IPS-NIHi7 (cell line): ENCODE measurements at regions not wholly inside any gene's neighbourhood (a gene's known extent, or its start where the extent isn't known, plus 50 kb on each side); places are given as distances from the start of the nearest gene placed in this dataset.
"Not testable (repeated sequence)": the region's sequence is repeated elsewhere in the genome, so short reads cannot be mapped to it uniquely, and the experiment has no call there.

ENCODE experiments used
- DNase-seq: peaks from one replicate; pipeline ENCODE4 v3.0.0; 2012; ENCODE audit warnings: mixed read lengths; ENCODE audit errors: extremely low spot score

DNA sequence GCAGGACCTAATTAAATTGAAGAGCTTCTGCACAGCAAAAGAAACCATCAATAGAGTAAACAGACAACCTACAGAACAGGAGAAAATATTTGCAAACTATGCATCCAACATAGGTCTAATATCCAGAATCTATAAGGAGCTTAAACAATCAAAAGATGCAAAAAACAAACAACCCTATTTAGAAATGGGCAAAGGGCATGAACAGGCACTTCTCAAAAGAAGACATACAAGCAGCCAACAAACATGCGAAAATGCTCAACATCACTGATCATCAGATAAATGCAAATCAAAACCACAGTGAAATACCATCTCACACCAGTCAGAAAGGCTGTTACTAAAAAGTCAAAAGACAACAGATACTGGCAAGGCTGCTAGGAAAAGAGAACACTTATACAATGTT, 189.2 kb downstream of the CYP26B1 start:
- not testable (repeated sequence) for DNase-seq

DNA sequence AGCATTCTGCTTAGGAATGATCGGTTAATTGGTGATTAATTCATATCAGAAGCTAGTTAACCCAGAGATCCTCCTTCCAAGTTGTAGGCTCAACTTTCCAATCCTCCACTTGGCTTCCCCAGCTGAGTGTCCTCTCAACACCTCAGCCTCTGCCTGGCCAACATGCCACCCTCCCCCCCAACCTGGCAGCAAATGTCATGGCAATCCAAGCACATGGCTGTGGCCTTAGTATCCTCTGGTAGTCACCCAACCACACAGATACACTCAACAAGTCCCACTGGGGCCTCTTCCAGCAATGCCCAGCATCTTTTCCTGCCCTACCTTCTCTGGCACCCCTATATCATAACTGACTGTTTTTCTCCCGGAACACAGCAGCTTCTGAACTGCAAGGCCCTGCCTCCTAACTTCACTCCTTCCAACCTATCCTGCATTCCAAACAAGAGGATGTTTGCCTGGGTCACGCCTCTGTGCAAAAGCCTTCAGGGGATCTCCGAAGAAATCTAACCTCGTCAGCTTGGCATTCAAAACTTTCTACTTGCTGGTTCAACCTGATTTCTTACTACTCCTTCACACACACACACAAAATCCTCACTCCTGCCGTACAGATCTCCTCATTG, 195.0 kb downstream of the CYP26B1 start:
- DNase-seq: peak; percentile 18

DNA sequence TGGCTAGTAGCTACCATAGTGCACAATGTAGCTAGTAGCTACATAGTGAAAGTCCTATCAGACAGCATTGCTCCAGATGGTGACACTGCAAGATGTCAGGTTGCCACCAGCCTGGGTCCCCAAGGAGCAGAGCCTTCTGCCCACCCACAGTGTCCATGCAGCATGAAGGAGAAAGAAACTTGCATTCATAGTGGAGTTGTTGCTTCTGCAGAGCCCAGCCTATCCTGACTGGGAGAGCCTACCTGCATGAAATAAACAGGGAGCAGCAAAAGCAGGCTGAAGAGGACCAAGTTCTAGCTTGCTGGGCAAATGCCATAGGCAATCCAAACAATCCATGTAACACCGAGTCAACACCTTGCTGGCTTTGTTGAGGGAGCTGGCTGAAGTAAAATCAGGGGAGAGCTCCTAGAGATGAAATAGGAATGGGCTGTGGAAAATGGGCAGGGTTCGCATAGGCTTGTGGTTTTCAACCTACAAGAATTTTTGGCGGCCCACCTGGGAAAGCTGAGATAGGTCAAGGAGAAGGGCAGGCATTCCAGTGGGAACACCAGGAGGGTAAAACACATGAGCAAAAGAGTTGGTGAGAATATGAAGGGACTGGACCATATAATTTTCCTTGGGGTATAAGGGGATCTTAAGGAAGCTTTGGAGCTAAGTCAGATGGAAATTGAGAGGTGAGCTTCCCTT, 195.8 kb downstream of the CYP26B1 start:
- DNase-seq: no peak

- no peak for DNase-seq
These were observed 196.6 kb downstream of the CYP26B1 start for GRCh38 chr2:71951083-71951468.

- peak; percentile 49 for DNase-seq
These were observed 197.2 kb downstream of the CYP26B1 start for GRCh38 chr2:71950256-71951082.

DNA sequence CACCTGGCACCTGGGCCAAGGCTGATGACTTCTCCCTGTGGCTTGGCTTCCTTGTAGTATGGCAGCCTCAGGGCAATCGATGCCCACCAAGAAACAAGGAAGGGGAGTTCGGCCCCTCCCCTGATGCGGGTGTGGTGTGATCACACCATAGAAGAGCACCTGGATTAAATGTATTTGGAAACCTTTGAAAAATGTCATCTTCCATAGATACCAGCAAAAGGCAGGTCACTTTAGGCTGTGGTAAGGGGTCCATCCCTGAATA, 198.2 kb downstream of the CYP26B1 start:
- no peak for DNase-seq

DNA sequence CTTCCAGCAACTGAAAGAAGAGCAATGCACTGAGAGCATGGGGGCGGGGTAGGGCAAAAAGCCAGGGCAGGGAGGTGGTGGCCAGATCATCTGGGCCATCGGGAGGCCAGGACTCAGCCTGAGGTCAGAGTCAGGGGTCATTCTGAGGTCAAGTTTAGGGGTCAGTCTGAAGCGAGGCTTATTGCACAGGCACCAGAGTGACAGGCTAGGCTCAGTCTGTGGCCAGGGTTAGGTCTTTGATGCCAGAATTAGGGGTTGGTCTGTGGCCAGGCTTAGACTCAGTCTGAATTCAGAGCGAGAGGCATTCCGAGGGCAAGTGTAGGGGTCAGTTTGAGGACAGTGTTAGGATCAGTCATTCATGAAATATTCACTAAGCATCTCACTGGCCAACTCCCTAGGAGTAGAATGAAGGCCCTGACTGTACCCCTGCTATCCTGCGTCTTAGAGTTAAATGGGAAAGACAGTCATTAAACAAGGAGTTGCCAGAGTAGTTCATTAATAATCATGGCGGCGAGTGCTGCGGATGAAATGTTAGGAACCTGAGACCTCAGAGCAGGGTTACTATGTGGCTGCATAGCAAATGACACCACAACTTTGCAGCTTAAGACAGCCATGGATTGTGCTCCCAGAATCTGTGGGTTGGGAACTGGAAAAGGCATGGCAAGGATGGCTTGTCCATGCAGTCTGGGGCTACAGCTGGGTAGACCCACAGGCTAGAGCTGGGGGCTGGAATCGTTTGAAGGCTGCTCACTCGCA, 198.7 kb downstream of the CYP26B1 start:
- DNase-seq: no peak

DNA sequence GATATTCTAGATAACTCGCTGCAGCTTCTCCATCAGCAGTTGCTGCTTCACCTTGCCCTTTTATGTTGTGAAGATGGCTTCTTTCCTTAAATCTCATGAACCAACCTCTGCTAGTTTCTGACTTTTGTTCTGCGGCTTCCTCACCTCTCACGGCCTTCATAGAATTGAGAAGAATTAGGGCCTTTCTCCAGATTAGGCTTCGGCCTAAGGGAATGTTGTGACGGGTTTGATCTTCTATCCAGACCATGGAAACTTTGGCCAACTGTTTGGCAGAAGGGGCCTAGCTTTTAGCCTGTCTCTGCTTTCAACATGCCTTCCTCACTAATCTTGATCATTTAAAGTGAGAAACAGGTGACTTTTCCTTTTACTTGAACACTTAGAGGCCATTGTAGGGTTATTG, 199.9 kb downstream of the CYP26B1 start:
- no peak for DNase-seq

GRCh38 chr2:71945603-71945959, 202.1 kb downstream of the CYP26B1 start:
- no peak for DNase-seq

DNA sequence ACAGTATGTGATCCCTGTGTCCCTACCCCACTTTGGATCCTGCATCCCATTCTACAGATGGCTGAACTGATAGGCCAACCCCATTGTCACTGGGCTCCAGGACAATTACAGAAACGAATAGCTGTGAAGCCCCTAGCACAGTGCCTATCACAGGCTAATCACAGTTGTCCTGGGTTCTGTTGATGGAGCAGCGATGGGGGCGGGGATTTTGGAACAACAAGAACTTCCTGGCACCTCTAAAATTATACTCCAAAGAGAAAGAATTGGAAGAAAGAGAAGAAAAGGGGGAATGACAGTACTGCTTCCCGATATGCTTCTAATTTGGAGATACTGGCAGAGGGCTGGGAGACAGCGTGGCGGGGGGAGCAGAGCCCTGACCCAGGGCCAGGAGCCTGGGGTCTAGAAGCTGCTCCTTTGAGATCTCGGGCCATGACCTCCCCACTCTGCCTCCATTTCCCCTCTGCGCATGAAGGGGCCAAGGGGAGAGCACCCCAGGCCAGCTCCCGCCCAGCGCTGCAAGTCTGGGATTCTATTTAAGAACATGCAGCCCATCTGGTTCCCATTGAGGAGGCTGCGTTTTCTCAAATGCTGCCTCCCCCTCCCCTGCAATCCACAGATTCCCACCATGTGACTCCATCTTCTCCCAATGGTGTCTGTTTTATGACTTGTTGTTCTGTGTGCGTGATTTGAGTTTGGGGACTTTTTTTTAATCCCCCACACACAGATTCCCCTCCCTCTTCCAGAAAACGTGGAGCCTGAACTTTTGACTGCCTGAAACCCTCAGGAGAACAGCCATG, 202.7 kb downstream of the CYP26B1 start:
- DNase-seq: no peak

DNA sequence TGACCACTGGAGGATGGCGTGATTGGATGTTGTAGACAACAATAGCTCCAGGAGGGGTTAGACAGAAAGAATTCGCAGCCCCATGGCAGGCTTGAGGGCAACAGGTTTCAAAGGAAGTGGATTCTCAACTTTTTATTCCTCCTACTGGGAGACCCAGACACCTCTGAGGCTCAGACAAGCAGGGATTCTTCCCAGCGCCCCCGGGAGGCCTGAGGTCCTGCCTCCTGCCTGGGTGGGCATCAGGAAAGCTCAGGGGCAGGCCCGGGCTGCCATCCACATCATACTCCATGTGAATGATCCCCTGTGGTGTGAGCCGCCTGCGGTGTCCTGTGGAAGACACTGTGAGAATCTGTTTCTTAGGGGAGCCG, 203.5 kb downstream of the CYP26B1 start:
- DNase-seq: no peak

DNA sequence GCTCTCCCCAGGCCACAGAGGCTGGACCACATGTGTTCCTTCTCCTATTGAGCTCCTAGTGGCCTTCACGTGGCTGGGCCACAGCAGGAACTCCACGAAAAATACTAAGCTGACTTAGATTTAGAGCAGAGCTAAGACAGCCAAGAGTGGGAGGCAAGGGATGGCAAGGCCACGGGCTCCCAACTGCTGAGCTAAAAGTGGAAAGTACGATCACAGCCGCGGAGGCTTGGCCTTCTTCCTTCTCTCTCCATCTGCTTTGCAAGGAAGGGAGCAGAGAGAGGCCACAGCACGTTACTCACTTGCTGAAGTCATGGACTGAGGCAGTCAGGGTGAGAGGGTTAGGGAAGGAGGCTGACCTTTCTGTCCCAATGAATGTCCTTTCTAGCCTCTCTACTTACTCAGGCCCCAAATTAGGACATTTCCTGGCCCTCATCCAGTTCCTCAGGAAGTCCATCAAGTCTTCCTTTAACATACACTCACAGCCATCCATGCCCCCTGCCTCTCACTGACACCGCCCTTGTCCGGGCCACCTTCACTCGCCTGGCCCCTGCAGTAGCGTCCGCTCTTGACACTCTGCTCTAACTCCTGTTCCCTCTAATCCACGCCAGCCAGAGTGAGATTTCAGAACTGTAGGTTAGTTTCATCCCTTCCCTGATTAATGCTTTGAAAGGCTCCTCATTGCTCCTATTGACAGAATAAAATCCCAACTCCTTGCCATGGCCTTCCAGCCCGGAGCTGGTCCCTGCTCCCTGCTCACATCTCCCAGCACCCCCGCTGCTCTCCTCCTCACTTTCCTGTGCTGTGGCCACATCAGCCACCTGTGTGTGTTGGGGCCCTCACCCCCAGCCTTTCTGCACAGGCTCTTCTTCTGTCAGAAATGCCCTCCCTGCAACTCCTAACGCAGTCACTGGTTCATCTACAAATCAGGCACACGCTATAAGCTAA, 204.2 kb downstream of the CYP26B1 start:
- no peak for DNase-seq

DNA sequence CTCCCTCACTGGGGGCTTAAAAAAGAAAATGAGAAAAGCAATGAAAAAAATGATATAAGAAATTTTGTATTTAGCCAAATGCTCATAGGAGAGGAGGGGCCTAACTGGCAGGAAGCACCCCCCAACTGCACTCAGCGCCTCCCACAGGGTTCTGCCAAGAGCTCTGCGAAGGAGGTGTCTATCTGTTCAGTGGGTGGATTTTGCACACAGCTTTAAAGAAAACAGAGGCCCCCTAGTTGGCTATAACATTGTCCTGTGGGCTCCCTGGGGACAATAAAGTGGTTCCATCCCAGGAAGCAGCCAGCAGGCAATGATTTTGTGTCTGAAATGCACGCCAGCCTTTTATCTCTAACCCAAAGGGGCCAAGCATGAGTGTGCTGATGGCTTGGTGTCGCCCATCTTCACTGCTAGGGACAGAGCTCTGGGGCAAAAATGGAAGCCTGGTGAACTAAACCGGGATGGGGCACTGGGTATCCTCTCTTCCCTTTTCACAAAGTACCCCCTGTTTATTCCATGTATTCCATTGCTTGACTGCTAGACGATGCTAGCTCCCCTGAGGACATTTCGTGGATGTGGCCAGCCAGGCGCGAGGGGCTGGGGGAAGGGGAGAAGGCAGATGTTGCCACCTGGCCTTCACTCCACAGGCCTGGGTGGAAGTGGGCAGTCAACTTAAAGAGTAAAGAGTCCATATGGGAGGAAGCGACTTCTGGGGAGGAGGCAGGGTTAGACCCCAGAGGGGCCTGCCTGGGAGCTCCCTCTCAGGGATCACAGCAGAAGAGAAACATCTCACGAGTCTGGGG, 205.7 kb downstream of the CYP26B1 start:
- no peak for DNase-seq

DNA sequence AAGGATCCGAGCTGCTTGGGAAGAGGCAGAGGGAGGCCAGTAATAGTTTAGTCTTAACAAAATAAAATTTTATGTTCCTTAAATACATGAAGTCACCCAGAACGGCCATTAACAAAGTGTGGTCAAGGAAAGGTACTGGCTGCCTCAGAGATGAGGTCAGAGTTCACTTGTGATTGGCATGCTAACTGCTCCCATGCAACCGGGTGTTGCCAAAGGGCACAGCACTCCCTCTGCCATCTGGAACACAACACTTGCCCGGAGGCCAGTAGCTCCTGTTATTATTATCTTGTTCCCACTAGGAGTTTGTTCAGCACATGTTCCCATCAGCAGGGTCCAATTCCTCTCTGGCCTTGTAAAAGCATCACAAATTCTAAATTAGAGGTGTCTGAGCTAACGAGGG, 207.0 kb downstream of the CYP26B1 start:
- DNase-seq: no peak

GRCh38 chr2:71939588-71940535, 207.8 kb downstream of the CYP26B1 start:
- no peak for DNase-seq

DNA sequence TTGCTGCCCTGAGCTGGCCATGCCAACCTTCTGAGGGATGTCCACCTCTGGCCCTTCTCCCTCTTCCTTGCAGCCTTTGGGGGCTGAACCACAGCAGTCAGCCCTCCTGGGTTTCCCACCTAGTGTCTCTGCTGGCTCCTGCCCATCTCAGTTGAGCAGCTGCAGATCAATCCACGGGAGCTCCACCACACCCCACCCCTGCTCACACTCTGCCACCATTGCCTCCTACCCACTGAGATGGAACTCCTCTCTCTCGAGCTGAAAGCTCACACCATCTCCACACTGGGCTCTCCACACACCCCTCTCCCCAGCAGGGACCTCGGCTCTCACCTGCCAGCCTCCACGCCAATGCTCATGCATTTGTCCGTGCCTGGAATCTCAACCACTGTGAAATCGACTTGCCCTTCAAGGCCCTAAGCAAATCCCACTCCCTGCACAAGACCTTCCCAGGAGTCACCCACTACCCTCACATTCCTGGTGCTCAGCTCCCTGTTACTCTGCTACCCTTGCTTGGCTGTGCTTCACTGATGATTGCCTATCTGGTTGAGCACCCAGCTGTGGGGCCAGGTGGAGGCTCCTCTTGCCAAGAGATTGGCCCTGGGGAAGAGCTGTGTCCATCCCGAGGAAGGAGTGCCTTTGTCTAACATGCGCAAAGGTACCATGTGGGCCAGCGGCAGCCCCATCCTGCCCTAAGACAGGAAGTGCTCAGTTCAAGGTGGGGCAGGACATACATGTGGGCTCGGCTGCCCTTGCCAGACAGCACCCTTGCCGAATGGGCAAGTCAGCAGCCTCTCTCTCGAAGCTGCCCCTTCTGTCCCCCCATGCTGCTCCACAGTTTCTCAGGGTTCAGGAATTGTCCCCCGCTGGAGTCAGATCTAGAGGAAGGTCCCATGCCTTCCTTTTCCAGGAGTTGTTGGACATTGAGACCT, 208.7 kb downstream of the CYP26B1 start:
- DNase-seq: no peak

DNA sequence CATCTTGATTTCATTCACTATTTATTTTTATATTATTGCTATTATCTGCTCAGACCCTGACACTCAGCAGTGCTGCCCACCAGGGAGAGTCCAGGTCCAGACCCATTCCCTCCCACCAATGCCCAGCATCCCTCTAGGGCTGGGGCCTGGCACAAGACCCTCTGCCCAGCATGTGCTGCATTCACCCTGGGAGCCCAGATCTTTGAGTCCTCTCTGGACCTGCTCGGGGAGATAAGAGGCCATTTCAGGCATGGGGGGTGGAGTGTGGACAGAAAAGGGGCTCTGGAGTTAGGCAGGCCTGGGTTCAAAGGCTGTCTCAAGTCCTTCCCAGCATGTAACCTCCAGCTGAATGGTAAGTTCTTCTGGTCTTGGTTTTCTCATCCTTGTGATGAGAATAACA, 209.6 kb downstream of the CYP26B1 start:
- no peak for DNase-seq

GRCh38 chr2:71937396-71937795, 210.3 kb downstream of the CYP26B1 start:
- no peak for DNase-seq
